ENCODE measurements at regions not wholly inside any gene's neighbourhood (a gene's known extent, or its start where the extent isn't known, plus 50 kb on each side); places are given as distances from the start of the nearest gene placed in this dataset.

- DNase-seq = no peak
- H3K36me3 ChIP-seq = no peaks in the 10 kb centered on the region
- H3K9me3 ChIP-seq = no peaks in the 10 kb centered on the region
- H3K4me1 ChIP-seq = peaks cover 24% of the 10 kb centered on the region
- H3K4me3 ChIP-seq (ENCODE audit: low read depth, low read length) = no peak overlapping the region
- H3K27me3 ChIP-seq = no peaks in the 10 kb centered on the region
- TF ChIP-seq CTCF (IDR thresholded peaks at IDR 0.05; ENCODE audit: low read depth, low read length) = no peak
Measured at GRCh38 chr5:165137701-165138100, 1632.3 kb downstream of the MAT2B start.

GRCh38 chr5:165138236-165138635 lies 1632.8 kb downstream of the MAT2B start:
- Histone ChIP-seq H3K27me3 (no peaks in the 10 kb centered on the region), H3K9me3 (no peaks in the 10 kb centered on the region), H3K4me3 (ENCODE audit: low read depth, low read length) (no peak overlapping the region), H3K4me1 (peaks cover 24% of the 10 kb centered on the region), H3K36me3 (no peaks in the 10 kb centered on the region)
- no peak for DNase-seq
- no peak for TF ChIP-seq CTCF (IDR thresholded peaks at IDR 0.05; ENCODE audit: low read depth, low read length)

- Histone ChIP-seq H3K4me1 (peaks cover 26% of the 10 kb centered on the region), H3K9me3 (no peaks in the 10 kb centered on the region), H3K36me3 (no peaks in the 10 kb centered on the region), H3K27me3 (no peaks in the 10 kb centered on the region), H3K4me3 (ENCODE audit: low read depth, low read length) (no peak overlapping the region)
- DNase-seq = no peak
- no peak for TF ChIP-seq CTCF (IDR thresholded peaks at IDR 0.05; ENCODE audit: low read depth, low read length)
Measured at GRCh38 chr5:165139262-165139661, 1633.8 kb downstream of the MAT2B start.

GRCh38 chr5:165139721-165140120 lies 1634.3 kb downstream of the MAT2B start:
- H3K36me3 ChIP-seq = no peaks in the 10 kb centered on the region
- H3K27me3 ChIP-seq = no peaks in the 10 kb centered on the region

GRCh38 chr5:165143741-165144140 lies 1638.3 kb downstream of the MAT2B start:
- Histone ChIP-seq H3K27me3 (no peaks in the 10 kb centered on the region), H3K4me3 (ENCODE audit: low read depth, low read length) (no peak overlapping the region), H3K9me3 (no peaks in the 10 kb centered on the region), H3K4me1 (peaks cover 6% of the 10 kb centered on the region), H3K36me3 (no peaks in the 10 kb centered on the region)
- DNase-seq = peak; percentile 65
- no peak for TF ChIP-seq CTCF (IDR thresholded peaks at IDR 0.05; ENCODE audit: low read depth, low read length)

More at GRCh38 chr5:165139721-165140120, 1634.3 kb downstream of the MAT2B start:
- DNase-seq = no peak
- no peak for TF ChIP-seq CTCF (IDR thresholded peaks at IDR 0.05; ENCODE audit: low read depth, low read length)
- no peak overlapping the region for H3K4me3 ChIP-seq (ENCODE audit: low read depth, low read length)
- no peaks in the 10 kb centered on the region for H3K9me3 ChIP-seq
- H3K4me1 ChIP-seq = peaks cover 26% of the 10 kb centered on the region

- H3K27me3 ChIP-seq = no peaks in the 10 kb centered on the region
- DNase-seq = no peak
- H3K36me3 ChIP-seq = no peaks in the 10 kb centered on the region
- no peaks in the 10 kb centered on the region for H3K9me3 ChIP-seq
- TF ChIP-seq CTCF (IDR thresholded peaks at IDR 0.05; ENCODE audit: low read depth, low read length) = no peak
- H3K4me3 ChIP-seq (ENCODE audit: low read depth, low read length) = no peak overlapping the region
- no peaks in the 10 kb centered on the region for H3K4me1 ChIP-seq
Measured at GRCh38 chr5:165149431-165149830, 1644.0 kb downstream of the MAT2B start.

All from BE2C (cell line).